ENCODE measurements at regions not wholly inside any gene's neighbourhood (a gene's known extent, or its start where the extent isn't known, plus 50 kb on each side); places are given as distances from the start of the nearest gene placed in this dataset.

- TF ChIP-seq EZH2 (IDR thresholded peaks at IDR 0.05; ENCODE audit: borderline replicate concordance, low read length), result no peak
- no peak for TF ChIP-seq CTCF (conservative IDR thresholded peaks at IDR 0.05 in 1 of 2, IDR thresholded peaks at IDR 0.05 in 1 of 2; ENCODE audit: extremely low read depth in 1 of 2, insufficient read depth in 1 of 2, low read depth in 1 of 2, low read length in 2 of 2)
Observed at GRCh38 chr14:28982228-28982627, 215.6 kb downstream of the FOXG1 start.
